ENCODE measurements at regions not wholly inside any gene's neighbourhood (a gene's known extent, or its start where the extent isn't known, plus 50 kb on each side); places are given as distances from the start of the nearest gene placed in this dataset.
"Not testable (repeated sequence)": the region's sequence is repeated elsewhere in the genome, so short reads cannot be mapped to it uniquely, and the experiment has no call there.

DNA sequence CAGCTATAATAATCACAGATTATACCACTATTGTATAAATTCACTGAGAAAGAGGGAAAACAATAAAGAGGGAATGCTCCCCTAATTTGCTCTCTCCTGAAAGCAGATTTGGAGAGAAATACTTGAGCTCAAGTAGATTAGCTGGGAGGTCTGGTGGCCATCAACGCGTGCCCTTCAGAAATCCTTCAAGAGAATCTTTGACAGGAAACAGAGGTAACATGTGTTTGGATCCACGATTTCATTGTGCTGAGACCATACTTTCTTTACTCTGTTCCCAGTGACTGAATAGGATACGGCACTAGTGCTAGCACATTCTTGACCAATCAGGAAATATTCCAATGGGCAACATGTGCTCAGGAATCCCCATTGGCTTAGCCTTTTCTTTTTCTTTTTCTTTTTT is 1395.3 kb downstream of the RAPGEF2 start:
- no peak for DNase-seq

DNA sequence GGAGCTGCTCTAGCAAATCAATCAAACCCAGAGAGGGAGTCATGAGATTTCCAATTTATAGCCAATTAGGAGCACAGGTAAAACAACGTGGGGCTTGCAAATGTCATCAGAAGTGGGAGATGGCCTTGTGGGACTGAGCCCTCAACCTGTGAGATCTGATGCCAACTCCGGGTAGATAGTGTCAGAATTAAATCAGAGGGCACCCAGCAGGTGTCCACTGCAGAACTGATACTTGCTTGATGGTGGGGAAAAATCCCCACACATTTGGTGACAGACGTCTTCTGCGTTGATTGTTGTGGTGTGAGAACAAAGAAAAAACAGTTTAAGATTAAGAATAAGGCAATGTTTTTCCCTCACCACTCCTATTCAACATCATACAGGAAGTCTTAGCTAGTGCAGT is 1402.8 kb downstream of the RAPGEF2 start:
- no peak for DNase-seq

DNA sequence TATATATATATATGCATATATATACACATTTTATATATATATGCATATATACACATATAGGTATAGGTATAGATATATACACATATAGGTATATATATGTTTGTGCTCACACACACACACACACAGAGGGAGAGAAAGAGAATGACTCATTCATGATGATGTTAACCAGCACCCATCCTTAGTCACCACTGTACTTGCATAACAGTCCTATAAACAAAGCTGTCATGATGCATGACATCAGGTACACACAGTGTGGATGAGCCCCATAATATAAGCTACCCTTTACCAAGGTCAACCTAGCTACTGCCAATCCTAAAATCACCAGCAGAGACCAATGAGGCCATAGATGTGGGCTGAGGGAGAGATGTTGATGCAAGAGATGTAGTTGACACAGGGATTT is 1408.0 kb downstream of the RAPGEF2 start:
- DNase-seq = no peak

DNA sequence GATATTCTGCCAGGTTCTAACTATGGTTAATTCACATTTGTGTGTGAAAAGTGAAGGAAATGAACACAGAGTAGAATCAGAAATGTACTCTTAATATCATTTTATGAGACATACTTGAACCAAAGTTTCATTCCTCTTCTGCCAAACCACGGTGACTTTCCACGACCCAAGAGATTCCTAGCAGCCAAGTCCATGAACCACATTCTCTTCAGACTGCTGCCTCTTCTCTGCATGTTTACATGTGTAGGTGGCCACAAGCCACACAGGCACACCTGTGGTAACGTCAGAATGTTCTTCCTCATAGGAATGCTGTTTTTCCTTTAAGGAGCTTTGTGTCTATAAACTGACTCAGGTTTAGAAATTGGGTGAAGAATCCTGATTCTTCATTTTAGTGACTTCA is 1411.2 kb downstream of the RAPGEF2 start:
- DNase-seq = no peak

GRCh38 chr4:160523231-160523630 is 1420.4 kb downstream of the RAPGEF2 start:
- no peak for DNase-seq

DNA sequence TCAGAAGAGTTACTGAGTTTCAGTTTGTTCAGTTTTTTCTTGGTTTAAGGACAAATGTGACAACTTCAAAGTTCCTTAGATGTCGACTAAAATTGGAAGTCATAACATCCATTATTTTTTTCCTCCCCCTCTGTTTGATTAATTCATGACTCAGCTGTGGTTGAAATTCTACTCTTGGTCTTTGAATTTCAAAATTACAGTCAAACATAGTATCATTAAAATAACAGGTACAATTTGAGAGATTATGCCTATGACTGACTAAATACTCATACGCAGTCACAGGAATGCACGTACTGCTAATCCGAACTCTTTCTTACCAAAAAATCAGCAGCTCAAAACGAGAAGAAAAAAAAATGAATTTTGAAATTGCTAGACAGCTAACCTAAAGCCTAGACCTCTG is 1434.8 kb downstream of the RAPGEF2 start:
- DNase-seq = no peak

GRCh38 chr4:160546201-160546600 is 1443.3 kb downstream of the RAPGEF2 start:
- DNase-seq = no peak

DNA sequence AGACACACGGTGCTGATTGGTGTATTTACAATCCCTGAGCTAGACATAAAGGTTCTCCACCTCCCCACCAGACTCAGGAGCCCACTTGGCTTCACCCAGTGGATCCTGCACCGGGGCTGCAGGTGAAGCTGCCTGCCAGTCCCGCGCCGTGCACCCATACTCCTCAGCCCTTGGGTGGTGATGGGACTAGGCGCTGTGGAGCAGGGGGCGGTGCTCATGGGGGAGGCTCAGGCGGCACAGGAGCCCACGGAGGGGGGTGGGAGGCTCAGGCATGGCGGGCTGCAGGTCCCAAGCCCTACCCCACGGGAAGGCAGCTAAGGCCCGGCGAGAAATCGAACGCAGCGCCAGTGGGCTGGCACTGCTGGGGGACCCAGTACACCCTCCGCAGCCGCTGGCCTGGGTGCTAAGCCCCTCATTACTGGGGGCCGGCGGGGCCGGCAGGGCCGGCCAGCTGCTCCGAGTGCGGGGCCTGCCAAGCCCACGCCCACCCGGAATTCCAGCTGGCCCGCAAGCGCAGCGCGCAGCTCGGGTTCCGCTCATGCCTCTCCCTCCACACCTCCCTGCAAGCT is 1447.2 kb downstream of the RAPGEF2 start:
- not testable (repeated sequence) for DNase-seq

- no peak for DNase-seq
These were observed 1459.8 kb downstream of the RAPGEF2 start for GRCh38 chr4:160562661-160563060.

- no peak for DNase-seq
These were observed 1460.8 kb downstream of the RAPGEF2 start for GRCh38 chr4:160563552-160564282.

DNA sequence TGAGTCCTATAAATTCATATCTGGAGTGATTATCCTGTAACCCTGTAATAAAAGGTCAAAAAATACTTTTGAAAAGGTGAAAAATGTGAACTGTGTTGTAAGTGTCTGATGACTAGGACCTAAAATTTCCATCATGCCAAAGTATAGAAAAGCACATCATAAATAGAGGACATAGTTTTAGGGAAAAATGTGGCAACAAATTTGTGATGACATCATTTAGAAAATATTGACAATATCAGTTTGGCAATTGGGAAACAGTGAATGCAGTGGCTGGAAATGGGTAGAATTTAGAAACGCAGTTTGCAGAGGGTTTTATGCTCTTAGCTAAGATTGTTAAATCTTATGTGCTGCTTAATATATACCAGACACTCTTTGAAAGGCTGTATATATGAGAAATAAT is 1464.8 kb downstream of the RAPGEF2 start:
- no peak for DNase-seq

DNA sequence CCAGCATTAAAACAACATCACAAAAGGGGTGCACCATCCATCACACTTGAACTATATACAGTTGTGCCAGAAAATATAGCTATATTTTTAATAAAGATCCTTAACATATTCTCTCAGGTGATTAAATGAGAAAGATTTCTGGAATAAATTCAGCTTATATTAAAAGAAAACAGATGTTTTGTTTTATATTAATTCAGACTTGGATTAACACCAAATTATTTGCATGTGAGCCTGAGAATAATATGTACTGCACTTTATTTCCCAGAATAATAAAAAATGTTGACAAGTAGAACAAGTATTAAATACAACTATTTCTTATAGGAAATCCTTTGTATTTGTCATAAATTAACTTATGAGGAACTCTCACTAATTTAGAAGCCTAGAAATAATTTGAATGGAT is 1467.4 kb downstream of the RAPGEF2 start:
- DNase-seq = no peak

GRCh38 chr4:160574272-160574671 is 1471.4 kb downstream of the RAPGEF2 start:
- DNase-seq = not testable (repeated sequence)

- no peak for DNase-seq
These were observed 1477.7 kb downstream of the RAPGEF2 start for GRCh38 chr4:160580581-160580980.

DNA sequence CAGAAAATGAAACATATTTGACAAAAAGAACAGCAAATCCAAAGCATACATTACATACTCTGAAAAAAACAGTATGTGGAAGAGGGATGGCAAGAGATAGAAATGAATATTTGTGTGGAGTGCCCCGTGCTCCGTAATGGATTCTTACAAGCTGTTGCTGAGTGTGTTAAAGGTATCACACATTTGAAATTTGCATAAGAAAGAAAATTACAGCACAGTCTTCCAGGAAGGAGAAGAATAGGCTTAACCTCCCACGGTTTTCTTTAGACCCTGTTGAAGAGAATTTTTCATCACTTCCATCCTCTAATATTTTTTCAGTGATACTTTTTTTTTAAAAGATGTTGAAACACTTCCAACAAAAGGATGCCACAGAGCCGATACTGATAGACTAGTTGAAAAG is 1489.4 kb downstream of the RAPGEF2 start:
- no peak for DNase-seq

DNA sequence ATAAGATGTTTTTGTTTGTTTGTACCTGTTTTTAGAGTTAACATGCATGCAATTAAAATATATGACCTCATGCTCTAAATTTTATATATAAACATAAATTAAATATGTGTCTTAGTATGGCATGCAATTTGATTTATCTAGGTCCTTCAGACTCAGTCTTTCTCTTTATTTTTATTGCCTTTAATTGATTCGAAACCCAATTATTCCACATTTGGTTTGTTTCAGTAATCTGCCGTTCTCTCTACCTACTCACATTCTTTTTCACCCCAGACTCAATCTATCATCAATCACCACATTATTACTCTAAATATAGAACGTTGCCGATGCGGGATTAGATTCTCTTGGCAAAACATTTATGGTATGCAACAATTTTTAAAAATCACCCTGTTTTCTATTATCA is 1492.8 kb downstream of the RAPGEF2 start:
- no peak for DNase-seq

DNA sequence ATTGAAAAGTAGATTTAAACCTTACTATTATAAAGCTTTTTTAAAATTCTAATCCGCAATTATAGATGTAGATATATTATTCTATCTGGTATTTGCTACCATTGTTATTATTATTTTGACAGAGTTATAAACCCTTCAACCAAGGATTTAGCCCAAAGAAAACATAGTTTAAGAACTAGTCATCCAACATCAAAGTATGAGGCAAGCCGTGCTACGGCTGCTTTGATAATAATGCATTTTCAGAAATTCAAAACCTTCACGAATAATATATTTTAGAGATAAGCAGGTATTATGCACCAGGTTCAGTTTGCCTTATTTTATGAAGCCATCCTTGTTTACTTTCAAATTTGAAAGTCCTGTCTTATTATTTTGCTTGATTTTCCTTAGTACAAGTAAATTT is 1501.7 kb downstream of the RAPGEF2 start:
- DNase-seq = no peak

DNA sequence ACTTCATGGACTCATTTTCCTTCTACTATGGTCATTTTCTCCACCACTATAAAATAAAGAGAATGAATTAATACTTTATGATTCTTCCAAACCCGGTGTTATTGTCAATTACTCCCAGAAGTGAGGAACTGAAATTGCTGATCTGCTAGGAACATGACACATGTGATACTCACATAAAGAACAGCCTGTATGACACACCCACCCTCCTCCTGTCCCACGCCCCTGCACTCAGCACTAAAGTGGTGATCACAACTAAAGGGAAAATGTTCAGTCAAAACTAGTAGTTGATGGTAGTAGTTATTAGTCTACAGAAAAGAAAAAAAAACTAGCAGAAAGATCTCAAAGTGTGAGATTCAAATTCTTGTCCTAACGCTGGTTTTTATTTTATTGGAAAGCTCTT is 1508.3 kb downstream of the RAPGEF2 start:
- DNase-seq = no peak

DNA sequence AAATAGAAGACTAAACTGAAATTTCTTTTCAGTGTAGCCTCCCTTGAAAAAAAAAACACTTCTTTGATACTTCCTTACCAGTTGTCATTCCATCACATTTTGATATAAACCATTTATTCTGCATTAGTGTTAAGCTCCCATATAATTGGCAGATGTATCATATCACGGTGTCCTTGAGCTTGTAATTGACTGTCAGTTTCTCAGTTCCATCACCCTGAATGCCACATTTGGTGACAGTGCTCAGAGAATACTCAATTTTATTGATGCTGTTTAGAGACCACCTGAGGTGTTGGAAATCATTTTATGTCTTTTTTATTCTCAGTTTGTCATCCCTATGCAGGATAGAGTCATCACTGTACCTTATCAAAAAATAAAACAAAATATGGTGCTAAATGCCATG is 1528.2 kb downstream of the RAPGEF2 start:
- no peak for DNase-seq

DNA sequence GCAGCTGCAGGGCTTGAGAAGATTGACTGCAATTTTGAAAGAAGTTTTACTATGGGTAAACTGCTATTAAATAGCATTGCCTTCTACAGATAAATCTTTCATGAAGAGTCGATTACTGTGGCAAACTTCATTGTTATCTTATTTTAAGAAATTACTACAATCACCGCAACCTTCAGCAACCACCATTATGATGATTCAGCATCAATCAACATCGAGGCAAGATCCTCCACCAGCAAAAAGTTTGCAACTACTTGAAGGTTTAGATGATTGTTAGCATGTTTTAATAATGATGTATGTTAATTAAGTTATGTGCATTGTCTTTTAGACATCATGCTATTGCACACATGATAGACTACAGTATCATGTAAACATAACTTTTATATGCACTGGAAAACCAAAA is 1511.0 kb downstream of the FSTL5 start:
- no peak for DNase-seq

- DNase-seq = no peak
These were observed 1488.2 kb downstream of the FSTL5 start for GRCh38 chr4:160675550-160675949.

GRCh38 chr4:160685729-160686128 is 1478.1 kb downstream of the FSTL5 start:
- no peak for DNase-seq

DNA sequence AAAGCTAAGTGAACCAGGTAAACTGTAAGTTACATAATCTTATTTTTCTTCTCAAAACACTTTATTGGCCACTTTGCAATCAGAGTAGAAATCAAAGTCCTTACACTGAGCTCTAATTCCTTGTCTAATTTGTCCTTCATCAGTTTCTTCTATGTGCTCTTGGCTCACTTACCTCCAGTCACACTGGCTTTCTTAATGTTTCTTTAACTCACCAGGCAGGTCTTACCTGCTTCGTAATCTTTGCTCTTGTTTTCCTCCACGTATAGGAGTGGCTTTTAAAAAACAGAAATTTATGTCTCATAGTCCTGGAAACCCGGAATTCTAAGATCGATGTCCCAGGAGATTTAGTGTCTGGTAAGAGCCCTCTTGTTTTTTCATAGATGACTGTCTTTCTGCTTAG is 1462.1 kb downstream of the FSTL5 start:
- no peak for DNase-seq

GRCh38 chr4:160709026-160709425 is 1454.8 kb downstream of the FSTL5 start:
- no peak for DNase-seq

All from left kidney (tissue), 1 donor.